ENCODE measurements at regions not wholly inside any gene's neighbourhood (a gene's known extent, or its start where the extent isn't known, plus 50 kb on each side); places are given as distances from the start of the nearest gene placed in this dataset.

- intact Hi-C loops (cut with DNase I) = no loop called here
- Histone ChIP-seq H3K9me3 (no peaks in the 10 kb centered on the region), H3K4me3 (no peak overlapping the region)
Measured at GRCh38 chr18:47683774-47684173, 246.7 kb downstream of the SMAD2 start.

DNA sequence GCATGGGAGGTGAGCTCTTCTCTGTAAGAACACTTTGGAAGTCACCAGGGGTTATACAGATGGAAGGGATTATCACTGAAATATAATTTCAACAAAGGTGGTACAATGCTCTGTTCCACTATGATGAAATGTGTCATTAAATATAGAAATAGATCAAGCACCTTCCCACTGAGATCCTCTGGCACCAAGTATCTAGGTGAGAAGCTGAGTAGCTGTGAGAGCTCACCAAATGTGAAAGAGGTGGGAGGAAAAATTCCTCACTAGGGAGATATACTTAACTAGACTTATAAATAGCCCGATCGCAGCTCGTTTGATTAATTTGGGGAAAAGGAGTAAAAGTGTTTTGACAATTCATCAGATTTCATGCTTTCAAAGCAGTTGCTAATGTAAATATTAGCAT lies 247.6 kb downstream of the SMAD2 start:
- TF ChIP-seq POLR2AphosphoS5 (IDR thresholded peaks at IDR 0.05; ENCODE audit: insufficient read depth in 1 of 2, low read depth in 1 of 2) (no peak), POLR2A (IDR thresholded peaks at IDR 0.05) (no peak), CTCF (IDR thresholded peaks at IDR 0.05) (no peak)
- H3K36me3 ChIP-seq = no peaks in the 10 kb centered on the region
- no peak for DNase-seq (ENCODE audit: extremely low spot score in 2 of 2)
- no peak overlapping the region for H3K27ac ChIP-seq
- intact Hi-C loops (cut with DNase I) = no loop called here
- no peak overlapping the region for H3K4me3 ChIP-seq
- no peaks in the 10 kb centered on the region for H3K9me3 ChIP-seq
- no peaks in the 10 kb centered on the region for H3K4me1 ChIP-seq
- no peaks in the 10 kb centered on the region for H3K27me3 ChIP-seq

More at GRCh38 chr18:47683774-47684173, 246.7 kb downstream of the SMAD2 start:
- DNase-seq (ENCODE audit: extremely low spot score in 2 of 2) = no peak
- Histone ChIP-seq H3K27me3 (no peaks in the 10 kb centered on the region), H3K36me3 (no peaks in the 10 kb centered on the region), H3K4me1 (no peaks in the 10 kb centered on the region), H3K27ac (no peak overlapping the region)
- TF ChIP-seq POLR2A (IDR thresholded peaks at IDR 0.05) = no peak
- TF ChIP-seq CTCF (IDR thresholded peaks at IDR 0.05) = no peak
- no peak for TF ChIP-seq POLR2AphosphoS5 (IDR thresholded peaks at IDR 0.05; ENCODE audit: insufficient read depth in 1 of 2, low read depth in 1 of 2)

- H3K4me3 ChIP-seq = no peak overlapping the region
- no peaks in the 10 kb centered on the region for H3K4me1 ChIP-seq
- no peaks in the 10 kb centered on the region for H3K27me3 ChIP-seq
- no peak for DNase-seq (ENCODE audit: extremely low spot score in 2 of 2)
- no peak for TF ChIP-seq CTCF (IDR thresholded peaks at IDR 0.05)
- TF ChIP-seq POLR2AphosphoS5 (IDR thresholded peaks at IDR 0.05; ENCODE audit: insufficient read depth in 1 of 2, low read depth in 1 of 2) = no peak
- no peak for TF ChIP-seq POLR2A (IDR thresholded peaks at IDR 0.05)
- H3K9me3 ChIP-seq = no peaks in the 10 kb centered on the region
- intact Hi-C loops (cut with DNase I) = no loop called here
- H3K36me3 ChIP-seq = no peaks in the 10 kb centered on the region
- H3K27ac ChIP-seq = no peak overlapping the region
Measured at GRCh38 chr18:47680488-47680887, 250.0 kb downstream of the SMAD2 start.

DNA sequence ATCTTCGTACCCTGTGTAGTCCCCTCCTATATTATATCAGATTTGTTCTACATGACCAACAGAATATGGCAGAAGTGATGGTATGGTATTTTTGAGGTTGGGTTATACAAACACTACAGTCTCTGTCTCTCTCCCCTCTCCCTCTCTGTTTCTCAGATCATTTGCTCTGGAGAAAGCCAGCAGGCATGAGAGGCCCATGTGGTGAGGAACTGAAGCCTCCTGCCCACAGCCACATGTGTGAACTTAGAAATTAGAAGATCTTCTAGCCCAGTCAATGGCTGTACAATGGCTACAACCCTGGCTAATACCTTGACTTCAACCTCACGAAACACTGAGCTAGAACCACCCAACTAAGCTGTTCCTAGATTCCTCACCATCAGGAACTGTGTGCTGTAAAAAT lies 250.6 kb downstream of the SMAD2 start:
- H3K27me3 ChIP-seq = no peaks in the 10 kb centered on the region
- H3K36me3 ChIP-seq = no peaks in the 10 kb centered on the region
- intact Hi-C loops (cut with DNase I) = no loop called here
- DNase-seq (ENCODE audit: extremely low spot score in 2 of 2) = no peak
- H3K9me3 ChIP-seq = no peaks in the 10 kb centered on the region
- H3K4me3 ChIP-seq = no peak overlapping the region
- H3K4me1 ChIP-seq = no peaks in the 10 kb centered on the region
- H3K27ac ChIP-seq = no peak overlapping the region
- TF ChIP-seq CTCF (IDR thresholded peaks at IDR 0.05) (no peak), POLR2A (IDR thresholded peaks at IDR 0.05) (no peak), POLR2AphosphoS5 (IDR thresholded peaks at IDR 0.05; ENCODE audit: insufficient read depth in 1 of 2, low read depth in 1 of 2) (no peak)

GRCh38 chr18:47677952-47678351 lies 252.5 kb downstream of the SMAD2 start:
- intact Hi-C loops (cut with DNase I) = no loop called here
- H3K27ac ChIP-seq = no peak overlapping the region
- DNase-seq (ENCODE audit: extremely low spot score in 2 of 2) = no peak

More at GRCh38 chr18:47677952-47678351, 252.5 kb downstream of the SMAD2 start:
- Histone ChIP-seq H3K4me1 (no peaks in the 10 kb centered on the region), H3K9me3 (no peaks in the 10 kb centered on the region), H3K27me3 (no peaks in the 10 kb centered on the region), H3K4me3 (no peak overlapping the region), H3K36me3 (no peaks in the 10 kb centered on the region)
- TF ChIP-seq CTCF (IDR thresholded peaks at IDR 0.05) (no peak), POLR2A (IDR thresholded peaks at IDR 0.05) (no peak), POLR2AphosphoS5 (IDR thresholded peaks at IDR 0.05; ENCODE audit: insufficient read depth in 1 of 2, low read depth in 1 of 2) (no peak)

Measured in vagina (tissue), 2 donors.